GM23248 (cell line): ENCODE measurements at regions not wholly inside any gene's neighbourhood (a gene's known extent, or its start where the extent isn't known, plus 50 kb on each side); places are given as distances from the start of the nearest gene placed in this dataset.

ENCODE experiments used
- EZH2 ChIP-seq: fragments of 200-600 bp; sonication (generic); IDR thresholded peaks from 2 replicates; pipeline ENCODE4 v1.6.1; 2018; ENCODE audit warnings: antibody characterized with exemption, mild to moderate bottlenecking; ENCODE audit not compliant: insufficient read depth, poor library complexity, severe bottlenecking
- EZH2phosphoT487 ChIP-seq: fragments of 200-600 bp; sonication (generic); IDR thresholded peaks from 2 replicates; pipeline ENCODE4 v1.6.1; 2018; ENCODE audit warnings: antibody characterized with exemption, moderate library complexity, mild to moderate bottlenecking, low read depth; ENCODE audit not compliant: insufficient read depth

DNA sequence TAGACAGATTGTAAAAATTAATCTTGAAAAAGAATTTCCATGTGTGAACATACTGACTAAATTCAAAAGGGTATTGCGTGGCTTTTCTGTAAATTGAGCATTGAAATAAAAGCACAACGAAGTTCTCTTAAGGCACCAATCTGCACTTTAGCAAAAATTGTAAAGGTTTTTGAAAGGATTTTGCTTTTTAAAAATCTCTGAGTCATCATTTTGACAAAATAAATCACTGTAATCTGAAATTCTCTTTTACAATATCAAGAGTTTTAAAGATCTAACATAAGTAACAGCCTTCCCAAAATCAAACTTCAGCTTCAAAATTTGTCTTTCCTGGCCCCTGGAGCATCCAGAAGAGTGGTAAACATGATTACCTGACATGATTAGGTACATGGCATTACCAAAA lies 830.9 kb upstream of the AGA start:
- TF ChIP-seq EZH2 = no peak
- TF ChIP-seq EZH2phosphoT487 = no peak
